ENCODE measurements at regions not wholly inside any gene's neighbourhood (a gene's known extent, or its start where the extent isn't known, plus 50 kb on each side); places are given as distances from the start of the nearest gene placed in this dataset.

- DNase-seq (ENCODE audit: low read depth), result no peak
Measured at GRCh38 chr7:45358287-45358686, 200.7 kb downstream of the RAMP3 start.

- no peak for DNase-seq (ENCODE audit: low read depth)
Measured at GRCh38 chr7:45359250-45359649, 201.7 kb downstream of the RAMP3 start.

- DNase-seq (ENCODE audit: low read depth), result no peak
Measured at GRCh38 chr7:45359776-45360175, 202.2 kb downstream of the RAMP3 start.

GRCh38 chr7:45363669-45364068 lies 206.1 kb downstream of the RAMP3 start:
- no peak for DNase-seq (ENCODE audit: low read depth)

GRCh38 chr7:45365341-45365740 lies 207.8 kb downstream of the RAMP3 start:
- no peak for DNase-seq (ENCODE audit: low read depth)

- no peak for DNase-seq (ENCODE audit: low read depth)
Measured at GRCh38 chr7:45366475-45366874, 207.7 kb upstream of the ADCY1 start.

- no peak for DNase-seq (ENCODE audit: low read depth)
Measured at GRCh38 chr7:45367026-45367425, 207.1 kb upstream of the ADCY1 start.

- no peak for DNase-seq (ENCODE audit: low read depth)
Measured at GRCh38 chr7:45368129-45368807, 205.9 kb upstream of the ADCY1 start.

GRCh38 chr7:45384499-45384898 lies 189.7 kb upstream of the ADCY1 start:
- DNase-seq (ENCODE audit: low read depth), result no peak

- no peak for DNase-seq (ENCODE audit: low read depth)
Measured at GRCh38 chr7:45387837-45388236, 186.3 kb upstream of the ADCY1 start.

- DNase-seq (ENCODE audit: low read depth), result no peak
Measured at GRCh38 chr7:45389073-45389872, 184.9 kb upstream of the ADCY1 start.

- DNase-seq (ENCODE audit: low read depth), result no peak
Measured at GRCh38 chr7:45390180-45390579, 184.0 kb upstream of the ADCY1 start.

GRCh38 chr7:45390731-45391130 lies 183.4 kb upstream of the ADCY1 start:
- no peak for DNase-seq (ENCODE audit: low read depth)

- no peak for DNase-seq (ENCODE audit: low read depth)
Measured at GRCh38 chr7:45391618-45392451, 182.3 kb upstream of the ADCY1 start.

GRCh38 chr7:45394117-45394708 lies 180.0 kb upstream of the ADCY1 start:
- DNase-seq (ENCODE audit: low read depth), result no peak

- DNase-seq (ENCODE audit: low read depth), result no peak
Measured at GRCh38 chr7:45399069-45399468, 175.1 kb upstream of the ADCY1 start.

GRCh38 chr7:45400680-45401079 lies 173.5 kb upstream of the ADCY1 start:
- DNase-seq (ENCODE audit: low read depth), result no peak

GRCh38 chr7:45401155-45401554 lies 173.0 kb upstream of the ADCY1 start:
- DNase-seq (ENCODE audit: low read depth), result no peak

- no peak for DNase-seq (ENCODE audit: low read depth)
Measured at GRCh38 chr7:45401851-45402250, 172.3 kb upstream of the ADCY1 start.

GRCh38 chr7:45402480-45403218 lies 171.5 kb upstream of the ADCY1 start:
- peak; percentile 91 for DNase-seq (ENCODE audit: low read depth)

GRCh38 chr7:45404622-45405021 lies 169.5 kb upstream of the ADCY1 start:
- no peak for DNase-seq (ENCODE audit: low read depth)

Data from fibroblast of the conjunctiva (primary cell).